Naive B cell (primary cell): ENCODE measurements at regions not wholly inside any gene's neighbourhood (a gene's known extent, or its start where the extent isn't known, plus 50 kb on each side); places are given as distances from the start of the nearest gene placed in this dataset.
A peak's percentile ranks its signal among the peaks of the same experiment; 100 is the strongest.

Experiments used
- ATAC-seq, 2 donors: fragments of 150-1000 bp; cut with Tn5 transposase; 2 replicates each; pipeline ENCODE4 v1.10.0; 2021; ENCODE audit warnings: low read depth in 2 of 2, mild to moderate bottlenecking in 2 of 2, moderate library complexity in 2 of 2
- DNase-seq: peaks from one replicate; pipeline ENCODE4 v3.0.0; 2022
- H3K27ac Mint-ChIP-seq, 6 donors: one replicate each; pipeline ENCODE4 v1.8.0; 2020 to 2022; ENCODE audit warnings: mild to moderate bottlenecking in 6 of 6, mixed read lengths in 6 of 6, moderate library complexity in 5 of 6, inconsistent platforms in 2 of 6
- H3K27me3 Mint-ChIP-seq, 3 donors: one replicate each; pipeline ENCODE4 v1.8.0; 2021 to 2022; ENCODE audit warnings: mixed read lengths in 3 of 3, mild to moderate bottlenecking in 1 of 3
- H3K36me3 Mint-ChIP-seq, 2 donors: one replicate each; pipeline ENCODE4 v1.8.0; 2020 to 2022; ENCODE audit warnings: mixed read lengths in 2 of 2, inconsistent platforms in 1 of 2, mild to moderate bottlenecking in 1 of 2
- H3K4me1 Mint-ChIP-seq, 3 donors: one replicate each; pipeline ENCODE4 v1.8.0; 2020 to 2022; ENCODE audit warnings: mixed read lengths in 3 of 3, inconsistent platforms in 1 of 3, mild to moderate bottlenecking in 1 of 3, moderate library complexity in 1 of 3
- H3K4me3 Mint-ChIP-seq, 8 donors: one replicate each; pipeline ENCODE4 v1.8.0; 2020 to 2022; ENCODE audit warnings: mild to moderate bottlenecking in 8 of 8, mixed read lengths in 8 of 8, moderate library complexity in 8 of 8, inconsistent platforms in 2 of 8
- H3K9me3 Mint-ChIP-seq, 7 donors: one replicate each; pipeline ENCODE4 v1.8.0; 2020 to 2022; ENCODE audit warnings: mixed read lengths in 7 of 7, mild to moderate bottlenecking in 5 of 7, inconsistent platforms in 2 of 7, moderate library complexity in 1 of 7

GRCh38 chr4:18401868-18402267 is 380.3 kb upstream of the LCORL start:
- peaks cover 0 to 2% (median 0%) of the 10 kb centered on the region in 7 donors for H3K9me3 Mint-ChIP-seq
- H3K36me3 Mint-ChIP-seq = no peaks in the 10 kb centered on the region
- DNase-seq (no peak), ATAC-seq (no peak)
- H3K27me3 Mint-ChIP-seq = peaks cover 0 to 8% (median 0%) of the 10 kb centered on the region in 3 donors
- H3K4me3 Mint-ChIP-seq = no peak overlapping the region
- H3K4me1 Mint-ChIP-seq = no peaks in the 10 kb centered on the region
- H3K27ac Mint-ChIP-seq = no peak overlapping the region

- ATAC-seq (no peak), DNase-seq (no peak)
- peaks cover 0 to 2% (median 0%) of the 10 kb centered on the region in 7 donors for H3K9me3 Mint-ChIP-seq
- H3K4me1 Mint-ChIP-seq = no peaks in the 10 kb centered on the region
- no peak overlapping the region for H3K27ac Mint-ChIP-seq
- no peak overlapping the region for H3K4me3 Mint-ChIP-seq
- peaks cover 0 to 8% (median 0%) of the 10 kb centered on the region in 3 donors for H3K27me3 Mint-ChIP-seq
- H3K36me3 Mint-ChIP-seq = no peaks in the 10 kb centered on the region
These were observed 379.9 kb upstream of the LCORL start for GRCh38 chr4:18401425-18401824.

GRCh38 chr4:18398661-18399060 is 377.1 kb upstream of the LCORL start:
- Mint-ChIP-seq H3K4me1 (no peaks in the 10 kb centered on the region), H3K4me3 (no peak overlapping the region), H3K36me3 (no peaks in the 10 kb centered on the region), H3K27me3 (peaks cover 0 to 8% (median 0%) of the 10 kb centered on the region in 3 donors), H3K27ac (no peak overlapping the region), H3K9me3 (peaks cover 0 to 3% (median 0%) of the 10 kb centered on the region in 7 donors)
- DNase-seq = no peak
- no peak for ATAC-seq

DNA sequence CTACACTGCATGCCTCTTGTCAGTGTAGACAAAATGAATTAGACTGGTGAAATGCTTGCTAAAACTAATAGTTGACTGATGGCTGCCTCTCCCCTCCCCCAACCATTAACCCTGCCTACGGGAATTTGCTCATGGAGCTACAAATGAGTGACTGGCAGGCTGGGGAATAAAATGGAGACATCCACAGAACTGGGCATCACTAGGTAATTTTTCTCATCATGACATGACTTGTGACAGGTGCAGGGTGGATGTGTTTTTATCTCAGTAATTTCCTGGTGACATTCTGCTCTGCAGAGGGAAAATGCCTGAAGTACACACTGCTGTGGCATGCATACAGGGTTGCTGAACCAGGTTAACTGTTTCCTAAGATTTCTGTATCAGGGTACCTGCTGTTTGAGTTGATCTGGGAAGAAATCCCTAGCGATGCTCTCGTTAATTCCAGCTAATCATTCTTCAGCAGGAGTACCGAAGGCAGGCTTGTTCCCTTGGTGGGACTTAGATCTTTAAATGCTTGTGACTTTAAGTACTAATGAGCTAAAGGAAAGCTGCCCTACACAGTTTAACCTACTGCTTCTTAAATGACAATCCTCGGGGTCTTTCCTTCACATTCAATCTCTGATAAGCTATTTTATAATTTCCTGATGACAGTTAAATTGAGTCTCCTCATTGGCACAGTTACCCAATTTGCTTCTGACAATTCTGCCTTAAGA is 376.3 kb upstream of the LCORL start:
- H3K27me3 Mint-ChIP-seq = peaks cover 0 to 8% (median 0%) of the 10 kb centered on the region in 3 donors
- H3K4me1 Mint-ChIP-seq = no peaks in the 10 kb centered on the region
- H3K4me3 Mint-ChIP-seq = no peak overlapping the region
- DNase-seq (no peak), ATAC-seq (no peak)
- H3K9me3 Mint-ChIP-seq = peaks cover 0 to 3% (median 0%) of the 10 kb centered on the region in 7 donors
- H3K36me3 Mint-ChIP-seq = no peaks in the 10 kb centered on the region
- H3K27ac Mint-ChIP-seq = no peak overlapping the region

DNA sequence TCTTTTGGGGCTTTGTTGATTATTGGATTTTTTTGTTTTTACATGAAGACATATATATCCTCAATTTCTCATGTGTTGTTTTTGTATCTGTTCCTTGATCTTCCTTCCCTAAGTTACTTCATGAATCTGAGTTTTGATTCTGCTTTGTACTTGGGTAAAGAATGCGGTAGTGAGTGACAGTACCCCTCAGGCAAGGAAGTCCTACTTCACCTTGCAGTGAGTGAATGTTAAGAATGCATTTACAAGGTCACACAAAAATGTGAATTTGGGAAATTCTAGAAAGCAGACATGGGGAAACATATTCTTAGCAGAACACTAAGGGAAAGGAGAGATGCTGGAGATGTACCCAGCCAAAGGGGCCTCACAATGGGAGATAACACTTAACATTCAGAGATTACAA is 373.1 kb upstream of the LCORL start:
- ATAC-seq (no peak), DNase-seq (no peak)
- Mint-ChIP-seq H3K9me3 (peaks cover 0 to 5% (median 0%) of the 10 kb centered on the region in 7 donors), H3K36me3 (no peaks in the 10 kb centered on the region), H3K4me3 (no peak overlapping the region), H3K4me1 (no peaks in the 10 kb centered on the region), H3K27ac (no peak overlapping the region), H3K27me3 (no peaks in the 10 kb centered on the region)

- H3K27me3 Mint-ChIP-seq = no peaks in the 10 kb centered on the region
- no peak for DNase-seq
These were observed 369.8 kb upstream of the LCORL start for GRCh38 chr4:18391354-18391728.

GRCh38 chr4:18390655-18391353 is 369.2 kb upstream of the LCORL start:
- Mint-ChIP-seq H3K27ac (no peak overlapping the region), H3K9me3 (peaks cover 0 to 5% (median 0%) of the 10 kb centered on the region in 7 donors), H3K36me3 (no peaks in the 10 kb centered on the region), H3K4me1 (no peaks in the 10 kb centered on the region), H3K27me3 (no peaks in the 10 kb centered on the region), H3K4me3 (no peak overlapping the region)
- DNase-seq (no peak), ATAC-seq (no peak)

More at GRCh38 chr4:18391354-18391728, 369.8 kb upstream of the LCORL start:
- Mint-ChIP-seq H3K27ac (no peak overlapping the region), H3K36me3 (no peaks in the 10 kb centered on the region), H3K4me1 (no peaks in the 10 kb centered on the region), H3K4me3 (no peak overlapping the region), H3K9me3 (peaks cover 0 to 5% (median 0%) of the 10 kb centered on the region in 7 donors)
- ATAC-seq = no peak

DNA sequence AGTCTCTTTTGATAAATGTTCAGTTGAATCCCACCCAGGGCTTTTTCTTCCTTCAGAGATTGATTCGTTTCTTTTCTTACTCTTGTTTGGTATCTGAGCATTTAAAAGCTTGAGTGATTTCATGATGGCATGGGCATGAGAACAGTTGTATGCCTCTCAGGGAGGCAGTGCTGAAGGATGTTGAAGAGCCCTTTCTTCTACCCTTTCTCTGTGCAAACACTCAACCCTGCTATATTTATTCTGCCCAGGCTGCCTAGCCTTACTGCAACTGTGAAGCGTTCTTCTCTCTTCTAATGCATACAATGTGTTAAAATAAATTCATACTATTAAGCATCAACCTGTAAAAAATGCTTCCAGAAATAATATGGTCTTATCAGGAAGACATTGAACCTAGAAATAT is 367.6 kb upstream of the LCORL start:
- ATAC-seq = no peak

GRCh38 chr4:18388039-18388438 is 366.5 kb upstream of the LCORL start:
- no peak for ATAC-seq
- no peak overlapping the region for H3K4me3 Mint-ChIP-seq
- H3K4me1 Mint-ChIP-seq = no peaks in the 10 kb centered on the region
- H3K36me3 Mint-ChIP-seq = peaks cover 0 to 9% of the 10 kb centered on the region in 2 donors
- H3K27me3 Mint-ChIP-seq = no peaks in the 10 kb centered on the region
- H3K27ac Mint-ChIP-seq = no peak overlapping the region
- H3K9me3 Mint-ChIP-seq = peaks cover 0 to 22% (median 7%) of the 10 kb centered on the region in 7 donors
- DNase-seq = no peak

More for the DNA sequence above, 367.6 kb upstream of the LCORL start:
- Mint-ChIP-seq H3K27me3 (no peaks in the 10 kb centered on the region), H3K27ac (no peak overlapping the region), H3K9me3 (peaks cover 0 to 17% (median 5%) of the 10 kb centered on the region in 7 donors), H3K4me1 (no peaks in the 10 kb centered on the region), H3K4me3 (no peak overlapping the region), H3K36me3 (peaks cover 0 to 9% of the 10 kb centered on the region in 2 donors)
- DNase-seq = no peak

GRCh38 chr4:18381186-18381585 is 359.6 kb upstream of the LCORL start:
- Mint-ChIP-seq H3K27ac (no peak overlapping the region), H3K27me3 (peaks cover 0 to 15% (median 7%) of the 10 kb centered on the region in 3 donors), H3K4me1 (no peaks in the 10 kb centered on the region), H3K4me3 (no peak overlapping the region), H3K36me3 (peaks cover 0 to 9% of the 10 kb centered on the region in 2 donors), H3K9me3 (peaks cover 0 to 17% (median 9%) of the 10 kb centered on the region in 7 donors)
- ATAC-seq (no peak), DNase-seq (no peak)

- Mint-ChIP-seq H3K4me1 (no peaks in the 10 kb centered on the region), H3K4me3 (no peak overlapping the region), H3K27ac (no peak overlapping the region), H3K27me3 (peaks cover 5 to 7% (median 6%) of the 10 kb centered on the region in 3 donors), H3K9me3 (peaks cover 0 to 6% (median 0%) of the 10 kb centered on the region in 7 donors), H3K36me3 (no peaks in the 10 kb centered on the region)
- ATAC-seq (no peak), DNase-seq (no peak)
These were observed 348.0 kb upstream of the LCORL start for GRCh38 chr4:18369561-18369960.

DNA sequence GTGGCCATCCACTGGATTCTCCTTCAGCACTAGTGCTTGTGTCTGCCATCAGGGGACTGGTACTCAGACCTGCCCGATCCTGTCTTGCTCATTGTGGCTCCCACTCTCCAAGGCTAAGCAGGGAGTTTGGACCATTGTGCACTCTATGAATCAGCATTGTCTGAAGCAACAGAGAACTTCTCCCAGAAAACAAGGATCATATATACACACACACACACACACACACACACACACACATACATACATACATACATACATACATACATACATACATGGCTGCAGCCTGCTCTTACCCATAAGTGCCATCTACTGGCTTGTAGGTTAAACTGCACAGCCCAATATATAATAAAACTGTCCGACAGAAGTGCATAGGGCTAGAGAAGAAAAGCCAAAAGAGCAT is 345.3 kb upstream of the LCORL start:
- no peak overlapping the region for H3K4me3 Mint-ChIP-seq
- no peak overlapping the region for H3K27ac Mint-ChIP-seq
- ATAC-seq (peak in 1 of 2 donors; percentile 37), DNase-seq (peak; percentile 1)
- H3K36me3 Mint-ChIP-seq = no peaks in the 10 kb centered on the region
- peaks cover 5 to 7% (median 6%) of the 10 kb centered on the region in 3 donors for H3K27me3 Mint-ChIP-seq
- H3K9me3 Mint-ChIP-seq = no peaks in the 10 kb centered on the region
- H3K4me1 Mint-ChIP-seq = no peaks in the 10 kb centered on the region

- Mint-ChIP-seq H3K36me3 (no peaks in the 10 kb centered on the region), H3K4me3 (no peak overlapping the region), H3K27me3 (peaks cover 5 to 7% (median 6%) of the 10 kb centered on the region in 3 donors), H3K4me1 (no peaks in the 10 kb centered on the region), H3K9me3 (no peaks in the 10 kb centered on the region), H3K27ac (no peak overlapping the region)
- ATAC-seq (no peak), DNase-seq (no peak)
These were observed 344.6 kb upstream of the LCORL start for GRCh38 chr4:18366136-18366535.

GRCh38 chr4:18343581-18343980 is 322.0 kb upstream of the LCORL start:
- Mint-ChIP-seq H3K27ac (peak overlapping the region in 1 of 6 donors; percentile 62), H3K9me3 (peaks cover under 1 to 8% (median 3%) of the 10 kb centered on the region in 7 donors)

More at GRCh38 chr4:18343581-18343980, 322.0 kb upstream of the LCORL start:
- Mint-ChIP-seq H3K27me3 (no peaks in the 10 kb centered on the region), H3K36me3 (no peaks in the 10 kb centered on the region), H3K4me3 (no peak overlapping the region), H3K4me1 (no peaks in the 10 kb centered on the region)
- ATAC-seq = no peak
- no peak for DNase-seq
